Suprapubic skin (tissue), 3 donors: ENCODE measurements at regions not wholly inside any gene's neighbourhood (a gene's known extent, or its start where the extent isn't known, plus 50 kb on each side); places are given as distances from the start of the nearest gene placed in this dataset.

Experiments
- EP300 ChIP-seq: sonication (generic); formaldehyde crosslinking; IDR thresholded peaks from one replicate; pipeline ENCODE4 v1.6.1; 2017; ENCODE audit warnings: antibody characterized with exemption
- TF ChIP-seq, protein P1 (sequence below), 2 donors: fragments of 200-600 bp in 1 of 2; fragments of 450-650 bp in 1 of 2; sonication (generic) in 1 of 2; IDR thresholded peaks; one replicate each; pipeline ENCODE4 v1.5.1; 2016 to 2019; ENCODE audit warnings: antibody characterized with exemption in 2 of 2, mild to moderate bottlenecking in 1 of 2, moderate library complexity in 1 of 2

- TF ChIP-seq EP300, result no peak
- TF ChIP-seq, protein P1, sequence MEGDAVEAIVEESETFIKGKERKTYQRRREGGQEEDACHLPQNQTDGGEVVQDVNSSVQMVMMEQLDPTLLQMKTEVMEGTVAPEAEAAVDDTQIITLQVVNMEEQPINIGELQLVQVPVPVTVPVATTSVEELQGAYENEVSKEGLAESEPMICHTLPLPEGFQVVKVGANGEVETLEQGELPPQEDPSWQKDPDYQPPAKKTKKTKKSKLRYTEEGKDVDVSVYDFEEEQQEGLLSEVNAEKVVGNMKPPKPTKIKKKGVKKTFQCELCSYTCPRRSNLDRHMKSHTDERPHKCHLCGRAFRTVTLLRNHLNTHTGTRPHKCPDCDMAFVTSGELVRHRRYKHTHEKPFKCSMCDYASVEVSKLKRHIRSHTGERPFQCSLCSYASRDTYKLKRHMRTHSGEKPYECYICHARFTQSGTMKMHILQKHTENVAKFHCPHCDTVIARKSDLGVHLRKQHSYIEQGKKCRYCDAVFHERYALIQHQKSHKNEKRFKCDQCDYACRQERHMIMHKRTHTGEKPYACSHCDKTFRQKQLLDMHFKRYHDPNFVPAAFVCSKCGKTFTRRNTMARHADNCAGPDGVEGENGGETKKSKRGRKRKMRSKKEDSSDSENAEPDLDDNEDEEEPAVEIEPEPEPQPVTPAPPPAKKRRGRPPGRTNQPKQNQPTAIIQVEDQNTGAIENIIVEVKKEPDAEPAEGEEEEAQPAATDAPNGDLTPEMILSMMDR (IDR thresholded peaks at IDR 0.05), result no peak
Observed at GRCh38 chr10:89085153-89085552, 94.6 kb downstream of the FAS start.
